ENCODE measurements at regions not wholly inside any gene's neighbourhood (a gene's known extent, or its start where the extent isn't known, plus 50 kb on each side); places are given as distances from the start of the nearest gene placed in this dataset.

GRCh38 chr4:119726505-119726904 lies 97.9 kb upstream of the PDE5A start:
- TF ChIP-seq EP300 (IDR thresholded peaks at IDR 0.05) (no peak), POLR2A (IDR thresholded peaks at IDR 0.05) (no peak), CTCF (IDR thresholded peaks at IDR 0.05) (no peak), POLR2AphosphoS5 (IDR thresholded peaks at IDR 0.05) (no peak)
- Histone ChIP-seq H3K27me3 (no peaks in the 10 kb centered on the region), H3K9me3 (no peaks in the 10 kb centered on the region), H3K27ac (no peak overlapping the region), H3K4me1 (no peaks in the 10 kb centered on the region), H3K36me3 (no peaks in the 10 kb centered on the region), H3K4me3 (no peak overlapping the region)
- 63% methylated on average over 1 of the region's 1 CpG for WGBS
- DNase-seq (ENCODE audit: low spot score in 2 of 2), result no peak

- H3K27ac ChIP-seq, result no peak overlapping the region
- H3K4me1 ChIP-seq, result no peaks in the 10 kb centered on the region
These were observed 97.2 kb upstream of the PDE5A start for GRCh38 chr4:119725688-119726330.

GRCh38 chr4:119725011-119725410 lies 96.4 kb upstream of the PDE5A start:
- no peaks in the 10 kb centered on the region for H3K4me1 ChIP-seq
- DNase-seq (ENCODE audit: low spot score in 2 of 2), result no peak
- TF ChIP-seq POLR2AphosphoS5 (IDR thresholded peaks at IDR 0.05) (no peak), EP300 (IDR thresholded peaks at IDR 0.05) (no peak), CTCF (IDR thresholded peaks at IDR 0.05) (no peak), POLR2A (IDR thresholded peaks at IDR 0.05) (no peak)
- H3K4me3 ChIP-seq, result no peak overlapping the region
- H3K27ac ChIP-seq, result no peak overlapping the region
- no peaks in the 10 kb centered on the region for H3K36me3 ChIP-seq
- 95% methylated on average over 6 of the region's 6 CpGs for WGBS
- H3K9me3 ChIP-seq, result no peaks in the 10 kb centered on the region
- no peaks in the 10 kb centered on the region for H3K27me3 ChIP-seq

More at GRCh38 chr4:119725688-119726330, 97.2 kb upstream of the PDE5A start:
- WGBS, result 35% methylated on average over 3 of the region's 3 CpGs
- TF ChIP-seq CTCF (IDR thresholded peaks at IDR 0.05) (no peak), POLR2AphosphoS5 (IDR thresholded peaks at IDR 0.05) (no peak), POLR2A (IDR thresholded peaks at IDR 0.05) (no peak), EP300 (IDR thresholded peaks at IDR 0.05) (no peak)
- no peaks in the 10 kb centered on the region for H3K27me3 ChIP-seq
- no peaks in the 10 kb centered on the region for H3K9me3 ChIP-seq
- no peak overlapping the region for H3K4me3 ChIP-seq
- DNase-seq (ENCODE audit: low spot score in 2 of 2), result no peak
- no peaks in the 10 kb centered on the region for H3K36me3 ChIP-seq

- DNase-seq (ENCODE audit: low spot score in 2 of 2), result no peak
- WGBS, result 85% methylated on average over 1 of the region's 1 CpG
- Histone ChIP-seq H3K36me3 (no peaks in the 10 kb centered on the region), H3K27ac (no peak overlapping the region), H3K4me3 (no peak overlapping the region), H3K9me3 (no peaks in the 10 kb centered on the region), H3K27me3 (no peaks in the 10 kb centered on the region), H3K4me1 (no peaks in the 10 kb centered on the region)
- TF ChIP-seq POLR2AphosphoS5 (IDR thresholded peaks at IDR 0.05) (no peak), POLR2A (IDR thresholded peaks at IDR 0.05) (no peak), CTCF (IDR thresholded peaks at IDR 0.05) (no peak), EP300 (IDR thresholded peaks at IDR 0.05) (no peak)
These were observed 94.1 kb upstream of the PDE5A start for GRCh38 chr4:119722670-119723069.

- no peak for DNase-seq (ENCODE audit: low spot score in 2 of 2)
- H3K27me3 ChIP-seq, result no peaks in the 10 kb centered on the region
- no peak for TF ChIP-seq POLR2AphosphoS5 (IDR thresholded peaks at IDR 0.05)
- TF ChIP-seq EP300 (IDR thresholded peaks at IDR 0.05), result no peak
- no peak for TF ChIP-seq CTCF (IDR thresholded peaks at IDR 0.05)
- TF ChIP-seq POLR2A (IDR thresholded peaks at IDR 0.05), result no peak
- no peak overlapping the region for H3K27ac ChIP-seq
- H3K9me3 ChIP-seq, result no peaks in the 10 kb centered on the region
- no peak overlapping the region for H3K4me3 ChIP-seq
- H3K4me1 ChIP-seq, result no peaks in the 10 kb centered on the region
- 60% methylated on average over 1 of the region's 1 CpG for WGBS
- H3K36me3 ChIP-seq, result no peaks in the 10 kb centered on the region
These were observed 93.3 kb upstream of the PDE5A start for GRCh38 chr4:119721878-119722277.

All from suprapubic skin (tissue), 4 donors.